MV-4-11 (cell line): ENCODE measurements at regions not wholly inside any gene's neighbourhood (a gene's known extent, or its start where the extent isn't known, plus 50 kb on each side); places are given as distances from the start of the nearest gene placed in this dataset.
A peak's percentile ranks its signal among the peaks of the same experiment; 100 is the strongest.

ENCODE experiments used
- DNase-seq: peaks from one replicate; lab custom pipeline; 2025; lab: John Stamatoyannopoulos, UW

DNA sequence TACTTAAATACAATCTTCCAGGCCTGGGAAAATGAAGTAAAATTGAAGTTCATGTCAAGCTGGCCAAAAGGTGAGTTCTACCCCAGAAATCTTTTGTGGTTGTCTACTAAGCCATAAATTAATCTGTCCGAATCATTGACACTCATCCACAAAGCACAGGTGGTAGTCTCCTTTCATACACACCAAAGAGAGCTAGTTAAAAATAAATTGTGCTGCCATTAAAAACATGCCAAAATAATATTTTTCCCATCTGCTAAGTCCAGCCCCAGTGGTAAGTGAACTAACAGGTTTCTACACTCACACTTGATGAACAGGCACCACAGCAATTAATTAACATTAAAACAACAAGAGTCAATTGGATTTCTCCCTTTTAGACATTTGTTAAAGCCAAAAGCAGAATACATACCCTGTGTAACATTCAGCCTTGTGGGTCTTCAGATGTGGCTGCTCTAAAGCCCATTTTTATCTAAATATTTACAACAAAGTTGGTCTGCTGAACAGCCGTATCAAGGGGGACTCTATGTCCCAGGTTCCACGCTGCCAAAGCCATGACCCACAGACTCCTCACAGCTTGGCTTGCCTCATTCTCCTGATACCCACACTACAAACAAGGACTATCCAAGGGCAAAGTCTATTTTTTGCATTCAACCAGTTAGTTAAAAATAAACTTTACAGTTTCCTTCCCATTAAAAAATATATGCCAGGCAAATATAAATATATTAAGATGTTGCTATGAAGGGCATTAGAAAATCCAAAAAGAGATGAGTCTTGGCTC is 490.4 kb downstream of the BMP2 start:
- DNase-seq, result no peak

DNA sequence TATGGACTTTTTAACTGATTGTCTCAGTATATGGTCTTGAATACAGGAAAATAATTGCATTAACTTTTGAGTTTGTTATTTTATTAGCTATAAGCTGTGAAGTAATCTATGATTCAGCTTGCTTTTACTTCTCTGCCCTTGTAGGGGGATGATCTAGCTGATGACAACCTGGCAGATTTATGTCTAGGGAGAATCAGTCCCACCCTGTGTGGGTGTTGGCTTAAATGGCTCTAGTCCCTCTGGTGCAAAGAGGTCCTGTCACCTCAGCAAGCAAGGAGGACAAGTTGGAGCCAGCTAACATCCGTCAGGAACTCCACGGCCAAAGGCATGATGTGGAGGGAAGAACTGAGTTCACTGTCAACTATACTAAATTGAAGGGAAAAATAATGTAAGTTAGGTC is 495.3 kb downstream of the BMP2 start:
- no peak for DNase-seq

DNA sequence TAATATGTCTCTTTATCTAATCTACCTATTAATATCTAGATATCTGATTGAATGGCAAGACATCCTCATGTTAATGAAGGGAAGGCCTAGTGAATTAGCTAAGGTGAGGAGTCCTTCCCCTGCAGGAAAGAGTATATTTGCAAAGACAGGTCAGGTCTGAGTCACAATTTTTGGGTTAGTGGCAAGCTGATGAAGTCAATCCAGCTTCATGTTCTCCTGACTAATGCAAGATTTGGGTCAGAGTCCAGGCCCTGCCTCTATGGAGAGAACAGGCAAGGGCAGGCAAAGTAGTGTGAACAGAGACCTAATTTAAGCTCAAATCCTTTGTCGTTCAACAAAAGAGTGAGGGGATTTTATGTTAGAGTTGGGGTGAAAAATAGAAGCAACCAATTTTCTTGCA is 496.7 kb downstream of the BMP2 start:
- no peak for DNase-seq

DNA sequence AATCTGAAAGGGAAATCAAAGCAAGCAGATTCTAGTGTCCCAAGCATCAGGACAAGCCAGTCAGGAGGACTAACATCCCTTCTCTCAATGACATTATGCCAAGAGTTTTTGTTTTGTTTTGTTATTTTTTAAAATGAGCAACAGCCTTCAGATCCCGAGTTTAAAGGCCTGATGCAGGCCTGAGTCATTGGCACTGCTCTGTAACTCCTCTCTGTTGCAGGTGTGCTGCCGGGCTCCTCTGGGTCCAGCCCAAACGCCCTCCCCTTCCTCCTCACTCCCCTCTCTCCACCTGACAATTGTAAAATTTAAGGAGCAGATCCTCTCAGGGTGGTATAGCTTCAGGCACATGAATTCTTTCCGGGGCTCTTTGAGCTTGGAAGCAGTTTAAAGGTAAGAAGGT is 502.0 kb downstream of the BMP2 start:
- no peak for DNase-seq

DNA sequence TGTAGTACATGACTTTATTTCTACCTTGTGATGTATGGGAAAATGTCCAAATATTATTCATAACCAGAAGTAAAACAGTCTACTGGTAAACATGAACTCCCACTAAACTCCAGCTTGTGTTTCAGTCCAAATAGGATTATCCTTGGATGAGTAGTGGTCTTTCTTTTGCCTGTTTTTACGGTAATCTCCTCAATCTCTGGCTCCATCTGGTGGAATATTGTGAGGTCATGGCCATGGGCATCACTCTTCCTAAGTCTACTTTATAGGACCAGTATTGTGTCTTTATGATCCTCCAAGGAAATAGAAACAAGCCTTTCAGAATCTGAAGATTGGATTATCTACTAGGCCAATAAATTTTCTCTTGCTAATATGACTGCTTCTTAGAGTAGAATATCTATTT is 505.0 kb downstream of the BMP2 start:
- DNase-seq, result no peak

DNA sequence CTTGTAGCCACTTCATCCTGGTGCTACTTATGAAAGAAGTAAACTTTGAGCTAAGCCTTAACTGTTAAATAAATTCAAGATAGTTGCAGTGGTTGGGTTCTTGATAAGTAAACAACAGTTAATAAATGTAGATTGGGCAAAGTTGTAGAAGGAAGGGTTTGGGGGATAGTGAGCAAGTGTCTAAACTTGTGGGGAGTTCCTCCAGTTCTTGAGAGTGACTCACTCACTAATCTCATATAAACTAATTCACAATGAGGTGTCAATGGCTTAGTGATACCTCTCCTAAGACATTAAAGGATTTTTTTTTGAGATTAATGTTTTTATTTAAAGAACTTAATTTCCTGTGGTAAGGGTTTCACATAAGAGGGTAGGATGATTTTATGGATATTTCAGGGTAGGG is 507.4 kb downstream of the BMP2 start:
- DNase-seq, result no peak

DNA sequence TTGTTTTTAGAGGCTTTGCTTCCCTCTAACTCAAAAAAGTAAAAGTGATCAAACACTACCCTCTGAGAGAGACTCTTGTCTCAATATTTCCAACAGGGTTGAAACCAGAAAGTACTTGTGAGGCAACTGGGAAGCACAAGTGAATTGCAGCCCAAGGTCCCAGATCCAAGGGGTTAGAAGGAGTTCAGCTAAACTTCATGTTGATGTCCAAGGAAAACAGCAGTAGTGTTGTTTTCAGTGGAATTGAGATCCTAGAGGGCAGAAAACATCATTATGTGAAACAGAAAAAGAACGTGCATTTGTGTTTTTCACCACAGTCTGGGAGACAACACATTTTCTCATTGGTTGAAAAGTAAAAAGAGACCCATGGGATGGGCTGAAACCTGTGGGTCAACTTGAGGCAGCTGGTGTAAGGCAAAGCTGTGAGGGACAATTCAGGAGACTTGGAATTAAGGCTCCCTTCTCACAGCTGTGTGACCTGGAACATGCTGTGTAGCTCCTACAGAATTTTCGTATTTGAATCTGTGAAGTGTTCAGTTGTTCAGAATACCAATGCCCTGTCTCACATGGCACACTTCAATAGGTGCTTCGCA is 508.3 kb downstream of the BMP2 start:
- no peak for DNase-seq

DNA sequence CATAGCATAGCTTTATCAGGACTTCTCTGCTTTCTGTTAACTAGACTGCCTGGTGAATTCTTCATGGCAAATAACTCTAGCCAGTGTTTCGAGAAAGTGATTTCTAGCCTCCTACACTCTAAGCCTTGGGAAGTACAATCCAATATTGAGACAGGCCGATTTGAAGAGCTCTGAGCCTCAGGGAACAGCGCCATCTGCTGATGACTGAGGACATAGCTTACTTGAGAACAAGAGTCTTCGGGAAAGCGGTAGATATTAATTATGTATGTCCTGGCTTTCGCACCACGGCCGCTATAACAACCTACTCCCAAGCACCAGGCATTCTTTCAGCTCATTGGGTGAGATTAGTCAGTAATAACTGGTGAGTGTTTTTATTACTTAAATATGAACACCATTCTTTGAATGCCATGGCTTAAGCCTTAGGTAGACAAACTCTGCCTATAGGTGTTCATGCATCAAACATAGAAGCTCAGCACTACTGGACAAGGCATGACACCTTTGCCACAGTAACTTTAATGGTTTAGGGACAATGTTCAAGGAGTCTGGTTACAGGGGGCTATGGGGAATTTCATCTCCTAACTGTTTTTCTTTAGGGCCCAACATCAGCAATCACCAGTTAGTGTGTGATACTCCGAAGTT is 518.6 kb downstream of the BMP2 start:
- peak; percentile 37 for DNase-seq

DNA sequence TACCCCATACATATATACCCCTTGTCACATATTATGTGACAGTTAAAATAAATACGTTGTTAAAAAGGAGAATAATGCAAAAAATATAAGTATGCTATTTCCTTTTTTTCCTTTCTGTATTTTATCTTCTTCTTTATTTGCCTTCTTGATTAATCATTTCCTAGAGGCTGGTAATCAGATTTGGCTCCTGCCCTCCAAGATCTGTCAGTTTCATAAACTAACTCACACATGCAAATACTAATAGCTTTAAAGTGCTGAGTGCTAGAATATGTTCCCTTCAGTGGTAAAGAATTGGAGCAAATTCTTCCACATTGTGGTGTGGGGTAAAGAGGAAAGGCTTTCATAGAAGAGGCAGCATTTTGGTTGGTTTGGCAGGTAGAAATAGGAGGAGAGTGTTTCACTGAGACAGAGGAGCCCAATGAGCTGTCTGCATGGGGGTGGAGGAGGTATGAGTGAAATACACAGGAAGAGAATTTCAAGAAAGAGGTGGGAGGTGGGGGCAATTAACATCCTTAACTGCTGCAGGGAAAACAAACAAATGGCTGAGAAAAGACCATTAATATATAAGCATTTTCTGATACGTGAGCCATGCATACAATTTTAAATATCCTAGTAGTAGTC is 523.9 kb downstream of the BMP2 start:
- no peak for DNase-seq

DNA sequence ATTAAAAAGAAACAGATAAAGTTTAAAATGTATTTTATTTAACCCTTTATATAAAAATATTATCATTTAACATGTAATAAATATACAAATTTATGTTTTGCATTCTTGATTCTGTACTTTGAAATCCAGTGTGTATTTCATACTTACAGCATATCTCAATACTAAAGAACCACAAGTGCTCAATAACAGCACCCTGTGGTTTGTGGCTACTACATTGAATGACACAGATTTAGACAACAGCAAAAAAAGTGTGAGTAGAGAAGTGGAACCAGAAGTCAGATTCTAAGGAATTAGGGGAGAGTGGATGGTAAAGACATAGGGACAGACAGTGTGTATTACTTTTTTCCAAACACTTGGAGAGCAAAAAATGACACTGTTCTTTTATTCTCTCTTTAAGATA is 524.5 kb downstream of the BMP2 start:
- peak; percentile 26 for DNase-seq

DNA sequence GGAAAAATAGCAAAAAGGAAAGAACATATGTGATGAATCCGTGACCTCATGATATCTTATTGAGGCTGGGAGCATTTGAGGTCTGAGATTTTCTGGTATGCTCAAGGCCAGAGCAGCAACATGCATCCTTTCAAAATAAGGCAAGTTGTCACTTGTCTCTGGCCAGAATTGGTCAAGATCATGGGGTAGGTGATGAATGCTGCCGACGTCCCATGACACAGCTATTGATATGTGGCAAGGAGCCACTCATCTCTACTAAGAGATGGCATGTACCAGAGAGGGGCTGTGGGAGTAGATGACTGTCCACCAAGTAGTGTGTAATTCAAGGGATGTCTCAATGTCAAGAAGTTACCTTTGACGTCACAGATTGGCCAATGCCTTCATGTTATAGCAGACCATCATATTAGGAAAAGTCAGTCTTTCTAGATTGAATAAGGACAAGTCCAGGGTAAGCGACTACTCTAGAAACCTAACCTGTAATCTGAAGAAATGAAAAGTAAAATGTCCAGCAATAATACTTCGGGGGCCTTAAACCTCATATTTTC is 527.4 kb downstream of the BMP2 start:
- no peak for DNase-seq

DNA sequence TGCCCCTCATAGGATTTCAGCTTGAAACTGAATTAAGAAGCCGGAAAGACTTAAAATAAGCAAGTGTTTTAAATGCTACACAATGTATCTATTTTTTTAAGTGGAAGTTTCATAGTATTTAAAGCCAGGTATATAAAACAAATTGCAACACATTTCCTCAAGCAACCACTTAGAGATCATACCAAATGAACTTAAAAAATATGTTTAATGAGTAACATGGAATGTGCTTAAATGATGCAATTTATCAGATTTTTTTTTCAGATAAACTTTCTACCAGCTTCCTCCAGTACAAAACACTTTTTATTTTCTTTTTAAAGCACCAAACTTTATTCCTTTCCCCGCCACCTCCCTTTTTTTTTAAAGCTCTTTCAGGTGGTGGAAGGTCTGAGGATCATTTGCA is 534.3 kb downstream of the BMP2 start:
- no peak for DNase-seq

DNA sequence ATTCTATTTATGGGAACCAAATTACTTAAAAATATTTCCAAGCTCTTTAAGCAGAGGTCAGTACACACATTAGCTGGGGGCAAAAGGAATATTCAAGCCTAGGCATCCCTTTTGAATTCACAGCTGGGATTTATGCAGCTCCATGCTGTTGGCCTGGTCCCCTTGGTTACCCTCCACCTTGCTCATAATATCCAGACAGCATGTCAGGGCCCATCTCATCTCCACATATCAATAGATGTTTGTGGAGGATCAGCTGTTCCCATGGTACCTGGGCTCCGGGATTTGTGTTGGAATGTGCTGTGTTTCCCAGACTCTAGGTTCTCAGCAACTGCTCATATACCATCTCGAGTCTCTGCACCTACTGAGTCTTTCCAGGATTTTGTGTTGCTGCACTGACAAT is 534.8 kb downstream of the BMP2 start:
- DNase-seq, result no peak

DNA sequence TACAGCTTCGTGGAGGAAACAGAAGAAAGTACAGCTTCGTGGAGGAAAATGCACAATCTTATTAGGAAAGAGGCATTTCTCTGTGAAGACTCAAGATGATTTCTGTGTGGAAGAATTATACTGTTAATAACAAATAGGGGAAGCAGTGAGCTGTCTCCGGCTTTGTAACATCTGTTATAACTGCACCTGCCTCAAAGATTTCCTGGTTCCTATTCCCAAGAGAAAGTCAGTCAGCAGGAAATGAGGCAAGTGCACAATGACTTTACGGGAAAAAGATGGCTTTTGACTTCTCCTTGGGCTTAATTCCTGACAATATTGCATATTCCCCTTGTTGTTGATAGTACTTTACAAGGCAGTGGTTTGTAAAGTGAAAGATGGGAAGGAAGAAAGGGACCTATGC is 538.5 kb downstream of the BMP2 start:
- no peak for DNase-seq

DNA sequence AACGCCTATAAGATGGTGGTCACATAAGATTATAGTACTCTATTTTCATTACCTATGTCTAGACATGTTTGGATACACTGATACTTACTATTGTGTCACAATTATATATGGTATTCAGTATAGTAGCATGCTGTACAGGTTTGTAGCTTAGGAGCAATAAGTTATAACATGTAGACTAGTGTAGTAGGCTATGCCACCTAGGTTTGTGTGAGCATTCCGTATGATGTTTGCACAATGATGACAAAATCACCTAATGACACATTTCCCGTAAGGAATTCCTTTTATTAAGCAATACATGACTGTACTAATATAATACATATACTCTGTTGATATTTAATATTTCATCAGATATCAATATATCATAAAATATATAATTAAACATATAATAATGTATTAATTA is 540.7 kb downstream of the BMP2 start:
- no peak for DNase-seq

DNA sequence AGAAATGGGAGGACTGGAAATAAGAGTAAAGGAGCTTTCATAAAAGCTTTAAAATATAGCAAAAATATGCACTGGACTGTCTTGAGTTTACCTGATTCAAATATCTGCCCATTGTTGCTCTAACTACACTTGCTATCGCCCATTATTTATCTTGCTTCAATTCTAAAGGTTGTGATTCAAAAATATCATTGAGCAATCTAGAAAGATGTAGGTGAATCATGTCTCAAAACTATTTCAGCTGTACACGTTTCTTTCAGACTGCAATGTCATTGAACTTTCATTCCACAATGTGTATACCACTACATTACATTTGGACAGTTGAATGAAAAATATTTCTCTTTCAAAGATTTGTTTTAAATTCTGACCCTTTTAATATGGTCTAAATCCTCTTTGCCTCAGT is 545.6 kb downstream of the BMP2 start:
- DNase-seq, result no peak

DNA sequence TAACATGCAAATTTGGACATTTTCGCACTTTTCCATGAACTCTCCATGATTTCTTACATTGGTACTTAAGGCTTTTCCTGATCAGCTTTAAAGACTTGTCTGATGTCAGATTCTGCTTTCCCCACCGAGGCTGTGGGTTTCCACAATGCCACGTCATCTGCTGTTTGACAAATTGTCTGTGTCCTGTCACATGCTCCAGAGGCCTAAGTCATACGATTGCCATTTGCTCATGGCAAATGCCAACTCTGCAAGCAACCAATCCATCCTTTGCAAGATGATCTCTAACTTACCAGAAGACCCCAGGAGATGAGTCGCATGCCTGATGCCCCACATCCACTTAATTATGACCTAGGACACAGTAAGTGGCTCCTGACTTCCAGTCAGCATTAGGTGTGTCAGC is 556.5 kb downstream of the BMP2 start:
- no peak for DNase-seq

DNA sequence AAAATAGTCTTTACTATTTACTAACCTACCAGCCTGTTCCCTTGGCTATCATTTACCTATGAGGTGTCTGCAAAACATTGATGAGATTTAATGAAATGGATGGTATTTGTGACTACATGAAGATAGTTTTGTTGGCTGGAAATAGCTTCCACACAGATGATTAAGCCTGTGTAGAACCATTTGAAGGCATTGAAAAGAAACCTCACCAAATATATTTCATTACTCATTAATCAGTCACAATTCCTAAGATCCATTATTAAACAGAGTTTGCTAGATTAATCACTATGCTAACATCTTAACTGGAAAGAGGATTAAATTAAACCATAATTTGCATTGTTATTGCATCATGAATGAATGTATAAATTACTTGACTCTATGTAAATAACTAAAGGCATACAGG is 560.3 kb downstream of the BMP2 start:
- no peak for DNase-seq

DNA sequence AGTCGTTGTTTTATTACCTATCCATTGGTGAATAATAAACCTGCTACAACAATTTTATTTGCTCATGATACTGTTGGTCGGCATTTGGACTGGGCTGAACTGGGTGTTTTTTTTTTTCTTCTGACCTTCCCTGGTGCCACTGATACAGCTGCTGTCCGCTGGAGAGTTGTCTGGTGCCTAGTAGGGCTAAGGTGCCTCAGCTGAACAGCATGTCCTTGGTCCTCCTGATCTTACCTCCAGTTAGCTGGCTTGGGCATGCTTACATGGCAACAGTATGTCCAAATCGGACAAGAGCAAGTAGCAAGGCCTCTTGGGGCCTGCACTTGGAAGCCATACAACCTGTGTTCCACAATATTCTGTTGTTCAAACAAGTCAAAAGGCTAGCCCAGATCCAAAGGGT is 563.4 kb downstream of the BMP2 start:
- DNase-seq, result no peak

DNA sequence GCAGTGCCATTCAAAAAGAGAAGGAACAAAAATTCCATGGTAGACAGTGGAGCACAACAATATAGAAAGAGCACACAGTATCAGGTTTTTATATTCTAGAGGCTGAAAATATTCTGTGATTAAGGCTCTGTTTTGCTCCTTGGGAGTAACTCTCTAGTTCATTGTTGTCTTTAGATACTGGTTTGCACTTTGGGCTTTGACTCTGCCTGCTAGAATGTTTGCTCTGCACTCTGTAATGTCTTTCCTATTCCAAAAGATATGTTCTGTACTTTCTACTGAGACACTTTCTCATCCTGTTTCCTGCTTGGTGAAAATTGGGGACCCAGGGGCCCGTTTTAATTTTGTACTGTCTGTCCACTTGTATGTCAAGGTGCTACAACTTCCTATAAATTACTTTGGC is 564.7 kb downstream of the BMP2 start:
- DNase-seq, result no peak

DNA sequence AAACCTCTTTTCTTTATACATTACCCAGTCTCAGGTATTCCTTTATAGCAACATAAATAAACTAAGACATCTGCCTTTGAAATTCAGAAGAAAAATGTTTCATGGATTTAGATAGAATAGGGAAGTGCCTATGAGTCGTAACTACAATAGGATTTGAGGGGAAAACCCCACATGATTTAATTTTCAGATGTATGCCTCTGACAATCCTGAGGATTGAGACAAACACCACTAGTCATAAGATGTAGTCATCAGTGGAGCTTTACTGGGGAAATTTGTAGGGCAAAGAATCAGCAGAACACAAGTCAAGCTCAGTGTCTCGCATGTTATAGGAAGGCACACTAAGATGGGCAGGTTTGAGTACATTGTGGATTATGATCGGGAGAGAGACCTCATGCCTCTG is 566.4 kb downstream of the BMP2 start:
- DNase-seq, result no peak

DNA sequence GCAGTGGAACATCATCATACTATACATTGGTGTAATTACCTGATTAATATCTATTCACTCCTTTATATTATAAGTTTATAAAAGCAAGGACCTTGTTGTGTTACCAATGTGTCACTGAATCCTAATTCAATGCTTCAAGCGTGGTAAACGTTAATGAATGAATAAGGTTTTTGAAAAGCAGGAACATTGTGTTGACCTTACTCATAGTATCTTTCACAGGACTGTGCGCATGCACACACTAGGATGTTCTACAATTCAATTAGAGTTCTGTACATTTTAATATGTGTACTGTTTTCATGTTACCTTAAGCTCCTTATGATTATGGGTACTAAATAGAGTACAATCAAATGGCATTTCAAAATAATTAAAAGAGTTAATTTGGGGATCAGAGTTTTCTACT is 578.5 kb downstream of the BMP2 start:
- DNase-seq, result no peak

DNA sequence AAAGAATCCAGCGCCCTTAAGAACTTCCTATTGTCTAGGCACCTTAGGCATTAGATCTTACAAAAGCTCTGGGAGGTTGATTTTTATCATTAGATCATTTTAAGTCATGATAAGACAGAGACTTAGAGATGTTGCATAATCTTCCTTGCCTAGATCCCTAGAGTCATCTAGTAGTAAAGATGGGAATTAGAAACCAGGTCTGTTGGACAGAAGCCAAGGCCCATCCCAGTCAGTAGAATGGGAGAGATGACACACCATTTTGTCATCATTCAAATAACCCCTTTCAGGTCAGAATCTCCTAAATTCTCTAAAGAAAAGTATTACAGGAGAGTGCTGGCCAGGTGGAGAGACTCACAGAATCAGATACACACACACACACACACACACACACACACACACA is 579.1 kb downstream of the BMP2 start:
- no peak for DNase-seq
